ENCODE measurements at regions not wholly inside any gene's neighbourhood (a gene's known extent, or its start where the extent isn't known, plus 50 kb on each side); places are given as distances from the start of the nearest gene placed in this dataset.

DNA sequence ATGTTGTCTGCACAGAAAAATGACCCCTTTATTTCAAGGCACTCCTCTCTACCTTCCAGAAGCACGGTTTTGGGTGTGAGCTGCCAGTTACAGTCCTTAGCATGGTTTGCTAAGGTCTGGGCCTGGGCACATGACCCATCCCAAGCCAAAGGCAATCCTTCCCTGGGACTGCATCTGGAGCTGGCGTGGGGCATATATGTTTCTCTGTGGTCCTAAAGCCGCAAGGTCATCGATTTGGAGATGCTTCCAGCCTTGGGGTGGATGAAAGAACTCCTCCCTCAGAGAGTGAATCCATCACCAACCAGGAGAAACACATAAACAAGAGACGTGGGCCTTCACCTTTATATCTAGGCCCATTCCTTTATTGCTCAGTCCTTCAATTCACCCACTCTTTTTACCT is 50.1 kb upstream of the IGFBP3 start:
- TF ChIP-seq, protein P1, sequence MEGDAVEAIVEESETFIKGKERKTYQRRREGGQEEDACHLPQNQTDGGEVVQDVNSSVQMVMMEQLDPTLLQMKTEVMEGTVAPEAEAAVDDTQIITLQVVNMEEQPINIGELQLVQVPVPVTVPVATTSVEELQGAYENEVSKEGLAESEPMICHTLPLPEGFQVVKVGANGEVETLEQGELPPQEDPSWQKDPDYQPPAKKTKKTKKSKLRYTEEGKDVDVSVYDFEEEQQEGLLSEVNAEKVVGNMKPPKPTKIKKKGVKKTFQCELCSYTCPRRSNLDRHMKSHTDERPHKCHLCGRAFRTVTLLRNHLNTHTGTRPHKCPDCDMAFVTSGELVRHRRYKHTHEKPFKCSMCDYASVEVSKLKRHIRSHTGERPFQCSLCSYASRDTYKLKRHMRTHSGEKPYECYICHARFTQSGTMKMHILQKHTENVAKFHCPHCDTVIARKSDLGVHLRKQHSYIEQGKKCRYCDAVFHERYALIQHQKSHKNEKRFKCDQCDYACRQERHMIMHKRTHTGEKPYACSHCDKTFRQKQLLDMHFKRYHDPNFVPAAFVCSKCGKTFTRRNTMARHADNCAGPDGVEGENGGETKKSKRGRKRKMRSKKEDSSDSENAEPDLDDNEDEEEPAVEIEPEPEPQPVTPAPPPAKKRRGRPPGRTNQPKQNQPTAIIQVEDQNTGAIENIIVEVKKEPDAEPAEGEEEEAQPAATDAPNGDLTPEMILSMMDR (IDR thresholded peaks at IDR 0.05): no peak

Measured in LNCAP (cell line).